ENCODE measurements at regions not wholly inside any gene's neighbourhood (a gene's known extent, or its start where the extent isn't known, plus 50 kb on each side); places are given as distances from the start of the nearest gene placed in this dataset.

DNA sequence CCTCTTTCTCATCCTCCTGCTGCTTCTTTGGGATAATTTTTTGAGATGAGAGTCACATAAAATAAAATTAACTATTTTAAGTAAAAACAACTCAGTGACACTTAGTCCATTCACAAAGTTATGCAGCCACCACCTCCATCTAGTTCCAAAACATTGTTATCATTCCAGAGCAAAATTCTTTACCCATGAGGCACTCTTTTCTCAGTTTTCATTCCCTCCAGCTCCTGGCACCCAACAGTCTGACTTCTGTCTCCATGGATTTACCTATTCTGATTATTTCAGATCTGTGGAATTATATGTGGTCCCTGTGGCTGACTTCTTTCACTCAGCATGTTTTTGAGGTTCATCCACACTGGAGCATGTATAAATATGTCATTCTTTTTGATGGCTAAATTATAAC lies 239.9 kb upstream of the DYNLRB2 start:
- TF ChIP-seq, protein P1, sequence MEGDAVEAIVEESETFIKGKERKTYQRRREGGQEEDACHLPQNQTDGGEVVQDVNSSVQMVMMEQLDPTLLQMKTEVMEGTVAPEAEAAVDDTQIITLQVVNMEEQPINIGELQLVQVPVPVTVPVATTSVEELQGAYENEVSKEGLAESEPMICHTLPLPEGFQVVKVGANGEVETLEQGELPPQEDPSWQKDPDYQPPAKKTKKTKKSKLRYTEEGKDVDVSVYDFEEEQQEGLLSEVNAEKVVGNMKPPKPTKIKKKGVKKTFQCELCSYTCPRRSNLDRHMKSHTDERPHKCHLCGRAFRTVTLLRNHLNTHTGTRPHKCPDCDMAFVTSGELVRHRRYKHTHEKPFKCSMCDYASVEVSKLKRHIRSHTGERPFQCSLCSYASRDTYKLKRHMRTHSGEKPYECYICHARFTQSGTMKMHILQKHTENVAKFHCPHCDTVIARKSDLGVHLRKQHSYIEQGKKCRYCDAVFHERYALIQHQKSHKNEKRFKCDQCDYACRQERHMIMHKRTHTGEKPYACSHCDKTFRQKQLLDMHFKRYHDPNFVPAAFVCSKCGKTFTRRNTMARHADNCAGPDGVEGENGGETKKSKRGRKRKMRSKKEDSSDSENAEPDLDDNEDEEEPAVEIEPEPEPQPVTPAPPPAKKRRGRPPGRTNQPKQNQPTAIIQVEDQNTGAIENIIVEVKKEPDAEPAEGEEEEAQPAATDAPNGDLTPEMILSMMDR (IDR thresholded peaks at IDR 0.05; ENCODE audit: partially characterized antibody, unreplicated experiment) = no peak
- no peaks in the 10 kb centered on the region for H3K27me3 Mint-ChIP-seq (ENCODE audit: unreplicated experiment)
- H3K9me3 Mint-ChIP-seq (ENCODE audit: unreplicated experiment) = no peaks in the 10 kb centered on the region
- H3K36me3 Mint-ChIP-seq (ENCODE audit: unreplicated experiment) = no peaks in the 10 kb centered on the region
- peaks cover 7% of the 10 kb centered on the region for H3K4me1 Mint-ChIP-seq (ENCODE audit: low read depth, unreplicated experiment)
- no peak for DNase-seq
- no peak overlapping the region for H3K4me3 Mint-ChIP-seq (ENCODE audit: unreplicated experiment)
- no peak overlapping the region for H3K27ac Mint-ChIP-seq (ENCODE audit: unreplicated experiment)

DNA sequence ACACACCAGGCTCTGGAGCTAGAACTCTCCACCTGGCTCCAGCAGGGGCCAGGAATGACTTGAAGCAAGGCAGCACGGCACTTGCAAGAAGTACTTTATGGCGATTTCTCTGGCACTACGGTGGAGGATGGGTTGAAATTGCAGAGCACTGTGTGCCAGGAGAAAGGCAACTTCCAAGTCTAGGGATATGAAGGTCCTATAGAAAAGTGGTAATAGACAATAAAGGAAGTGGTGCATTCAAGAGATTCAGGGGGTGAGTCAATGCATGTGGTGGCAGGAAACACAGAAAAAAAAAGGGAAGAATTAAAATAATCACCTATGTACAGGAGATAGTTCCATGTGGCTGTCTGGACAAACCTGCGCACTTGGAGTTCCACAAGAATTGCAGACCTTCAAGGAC lies 240.3 kb upstream of the DYNLRB2 start:
- no peak for DNase-seq
- Mint-ChIP-seq H3K4me1 (ENCODE audit: low read depth, unreplicated experiment) (peaks cover 7% of the 10 kb centered on the region), H3K9me3 (ENCODE audit: unreplicated experiment) (no peaks in the 10 kb centered on the region), H3K27ac (ENCODE audit: unreplicated experiment) (no peak overlapping the region), H3K4me3 (ENCODE audit: unreplicated experiment) (no peak overlapping the region), H3K36me3 (ENCODE audit: unreplicated experiment) (no peaks in the 10 kb centered on the region), H3K27me3 (ENCODE audit: unreplicated experiment) (no peaks in the 10 kb centered on the region)
- TF ChIP-seq, protein P1 (IDR thresholded peaks at IDR 0.05; ENCODE audit: partially characterized antibody, unreplicated experiment) = no peak

DNA sequence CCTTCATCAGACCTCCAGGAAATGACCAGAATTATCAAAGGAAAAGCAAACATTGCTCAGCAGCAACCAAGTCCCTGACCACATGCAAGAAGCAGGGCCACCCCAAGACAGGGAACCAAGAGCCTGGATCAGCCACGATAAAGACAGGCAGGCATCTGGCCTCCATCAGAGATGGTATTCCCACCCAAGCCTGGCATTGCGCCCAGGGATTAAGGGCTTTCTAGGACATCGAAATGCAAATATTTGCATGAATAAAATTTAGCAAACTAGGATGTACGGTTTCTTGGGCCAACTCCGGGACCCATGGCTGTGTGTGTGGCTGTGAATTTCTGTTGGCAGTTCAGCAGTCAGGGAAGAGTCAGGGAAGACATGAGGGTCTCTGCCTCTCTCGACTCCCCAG lies 241.4 kb upstream of the DYNLRB2 start:
- Mint-ChIP-seq H3K9me3 (ENCODE audit: unreplicated experiment) (no peaks in the 10 kb centered on the region), H3K27ac (ENCODE audit: unreplicated experiment) (no peak overlapping the region), H3K36me3 (ENCODE audit: unreplicated experiment) (no peaks in the 10 kb centered on the region), H3K27me3 (ENCODE audit: unreplicated experiment) (no peaks in the 10 kb centered on the region), H3K4me3 (ENCODE audit: unreplicated experiment) (no peak overlapping the region), H3K4me1 (ENCODE audit: low read depth, unreplicated experiment) (peaks cover 7% of the 10 kb centered on the region)
- no peak for DNase-seq
- TF ChIP-seq, protein P1 (IDR thresholded peaks at IDR 0.05; ENCODE audit: partially characterized antibody, unreplicated experiment) = no peak

DNA sequence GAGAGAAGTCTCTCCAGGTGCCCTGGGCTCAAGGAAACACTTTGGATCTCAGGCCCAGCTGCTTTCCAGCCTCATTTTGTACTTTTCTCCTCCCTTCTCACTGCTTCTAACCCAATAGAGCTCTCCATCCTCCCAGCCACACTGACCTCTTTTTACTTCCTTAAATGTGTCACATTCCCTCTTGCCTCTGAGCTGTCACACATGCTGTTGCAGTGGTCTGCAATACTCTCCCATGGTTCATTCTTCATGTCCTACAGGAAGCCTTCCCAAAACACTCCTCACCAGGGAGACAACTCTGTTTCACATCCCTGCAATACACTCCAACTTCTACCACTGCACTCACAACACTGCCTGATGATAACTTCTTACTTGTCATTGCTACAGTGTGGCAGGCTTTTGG lies 242.1 kb upstream of the DYNLRB2 start:
- Mint-ChIP-seq H3K4me1 (ENCODE audit: low read depth, unreplicated experiment) (peaks cover 7% of the 10 kb centered on the region), H3K4me3 (ENCODE audit: unreplicated experiment) (no peak overlapping the region), H3K36me3 (ENCODE audit: unreplicated experiment) (no peaks in the 10 kb centered on the region), H3K27me3 (ENCODE audit: unreplicated experiment) (no peaks in the 10 kb centered on the region), H3K27ac (ENCODE audit: unreplicated experiment) (no peak overlapping the region), H3K9me3 (ENCODE audit: unreplicated experiment) (no peaks in the 10 kb centered on the region)
- TF ChIP-seq, protein P1 (IDR thresholded peaks at IDR 0.05; ENCODE audit: partially characterized antibody, unreplicated experiment) = no peak
- DNase-seq = no peak

DNA sequence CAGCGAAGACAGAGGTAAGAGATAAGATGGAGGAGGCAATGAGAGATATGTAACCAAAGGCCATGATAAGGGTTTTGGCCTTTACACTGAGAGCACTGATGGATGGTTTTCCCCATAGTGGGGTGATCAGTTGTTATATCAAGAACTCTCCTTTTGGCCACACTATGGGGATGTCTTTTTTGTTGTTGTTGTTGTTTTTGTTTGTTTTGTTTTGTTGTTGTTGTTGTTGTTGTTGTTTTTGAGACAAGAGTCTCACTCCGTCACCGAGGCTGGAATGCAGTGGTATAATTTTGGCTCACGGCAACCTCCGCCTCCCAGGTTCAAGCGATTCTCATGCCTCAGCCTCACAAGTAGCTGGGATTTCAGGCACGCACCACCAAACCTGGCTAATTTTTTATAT lies 244.8 kb upstream of the DYNLRB2 start:
- Mint-ChIP-seq H3K27ac (ENCODE audit: unreplicated experiment) (no peak overlapping the region), H3K36me3 (ENCODE audit: unreplicated experiment) (no peaks in the 10 kb centered on the region), H3K4me1 (ENCODE audit: low read depth, unreplicated experiment) (peaks cover 17% of the 10 kb centered on the region), H3K4me3 (ENCODE audit: unreplicated experiment) (no peak overlapping the region), H3K27me3 (ENCODE audit: unreplicated experiment) (no peaks in the 10 kb centered on the region), H3K9me3 (ENCODE audit: unreplicated experiment) (no peaks in the 10 kb centered on the region)
- TF ChIP-seq, protein P1 (IDR thresholded peaks at IDR 0.05; ENCODE audit: partially characterized antibody, unreplicated experiment) = no peak
- DNase-seq = no peak

Data from glutamatergic neuron (in vitro differentiated cells).